ENCODE measurements at regions not wholly inside any gene's neighbourhood (a gene's known extent, or its start where the extent isn't known, plus 50 kb on each side); places are given as distances from the start of the nearest gene placed in this dataset.

- Mint-ChIP-seq H3K36me3 (ENCODE audit: unreplicated experiment) (no peaks in the 10 kb centered on the region), H3K9me3 (ENCODE audit: unreplicated experiment) (no peaks in the 10 kb centered on the region), H3K4me1 (ENCODE audit: low read depth, unreplicated experiment) (peaks cover 26% of the 10 kb centered on the region), H3K27ac (ENCODE audit: unreplicated experiment) (no peak overlapping the region), H3K4me3 (ENCODE audit: unreplicated experiment) (no peak overlapping the region), H3K27me3 (ENCODE audit: unreplicated experiment) (peaks cover 6% of the 10 kb centered on the region)
- TF ChIP-seq, protein P1, sequence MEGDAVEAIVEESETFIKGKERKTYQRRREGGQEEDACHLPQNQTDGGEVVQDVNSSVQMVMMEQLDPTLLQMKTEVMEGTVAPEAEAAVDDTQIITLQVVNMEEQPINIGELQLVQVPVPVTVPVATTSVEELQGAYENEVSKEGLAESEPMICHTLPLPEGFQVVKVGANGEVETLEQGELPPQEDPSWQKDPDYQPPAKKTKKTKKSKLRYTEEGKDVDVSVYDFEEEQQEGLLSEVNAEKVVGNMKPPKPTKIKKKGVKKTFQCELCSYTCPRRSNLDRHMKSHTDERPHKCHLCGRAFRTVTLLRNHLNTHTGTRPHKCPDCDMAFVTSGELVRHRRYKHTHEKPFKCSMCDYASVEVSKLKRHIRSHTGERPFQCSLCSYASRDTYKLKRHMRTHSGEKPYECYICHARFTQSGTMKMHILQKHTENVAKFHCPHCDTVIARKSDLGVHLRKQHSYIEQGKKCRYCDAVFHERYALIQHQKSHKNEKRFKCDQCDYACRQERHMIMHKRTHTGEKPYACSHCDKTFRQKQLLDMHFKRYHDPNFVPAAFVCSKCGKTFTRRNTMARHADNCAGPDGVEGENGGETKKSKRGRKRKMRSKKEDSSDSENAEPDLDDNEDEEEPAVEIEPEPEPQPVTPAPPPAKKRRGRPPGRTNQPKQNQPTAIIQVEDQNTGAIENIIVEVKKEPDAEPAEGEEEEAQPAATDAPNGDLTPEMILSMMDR (IDR thresholded peaks at IDR 0.05; ENCODE audit: partially characterized antibody, unreplicated experiment), result no peak
- no peak for DNase-seq
These were observed 371.7 kb downstream of the TNS1 start for GRCh38 chr2:217631115-217631514.

DNA sequence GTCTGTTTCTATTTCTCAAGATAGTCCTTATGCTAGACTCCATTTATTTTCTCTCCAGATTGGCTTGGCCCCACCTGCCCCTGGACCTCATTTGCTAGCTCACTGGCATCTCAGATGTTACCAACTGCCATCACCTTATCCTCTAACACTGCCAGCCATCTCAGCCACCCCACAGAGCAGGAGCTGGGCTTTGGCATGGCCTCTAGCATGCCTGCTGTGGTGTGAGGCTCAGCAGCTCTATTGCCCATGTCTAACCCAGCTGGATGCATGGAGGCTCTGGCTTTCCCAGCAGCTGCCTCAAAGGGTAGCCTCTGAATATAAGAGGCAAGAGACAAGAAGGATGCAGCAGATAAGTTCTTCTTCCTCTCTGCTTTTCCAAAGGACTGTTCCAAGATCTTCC lies 373.4 kb downstream of the TNS1 start:
- no peak overlapping the region for H3K27ac Mint-ChIP-seq (ENCODE audit: unreplicated experiment)
- peaks cover 3% of the 10 kb centered on the region for H3K27me3 Mint-ChIP-seq (ENCODE audit: unreplicated experiment)
- H3K9me3 Mint-ChIP-seq (ENCODE audit: unreplicated experiment), result no peaks in the 10 kb centered on the region
- peaks cover 23% of the 10 kb centered on the region for H3K4me1 Mint-ChIP-seq (ENCODE audit: low read depth, unreplicated experiment)
- H3K4me3 Mint-ChIP-seq (ENCODE audit: unreplicated experiment), result no peak overlapping the region
- TF ChIP-seq, protein P1 (IDR thresholded peaks at IDR 0.05; ENCODE audit: partially characterized antibody, unreplicated experiment), result no peak
- no peak for DNase-seq
- no peaks in the 10 kb centered on the region for H3K36me3 Mint-ChIP-seq (ENCODE audit: unreplicated experiment)

DNA sequence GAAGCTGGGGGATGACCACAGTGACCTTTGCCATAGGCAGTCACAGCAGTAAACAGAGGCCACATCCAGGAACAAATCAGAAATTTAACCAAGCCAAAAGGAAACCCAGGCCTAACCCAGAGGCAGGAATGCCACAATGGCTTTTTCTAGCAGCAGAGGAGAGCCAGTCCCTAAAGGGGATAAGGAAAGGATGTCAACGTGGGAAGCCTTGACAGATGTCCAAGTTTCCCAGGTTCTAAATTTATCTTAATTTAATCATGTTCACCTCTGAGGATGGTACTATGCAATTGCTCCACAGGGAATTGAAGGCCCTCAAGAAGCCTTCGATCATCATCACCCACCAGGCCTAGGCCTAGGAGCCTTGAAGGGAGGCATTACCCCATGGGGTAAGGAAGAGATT lies 374.7 kb downstream of the TNS1 start:
- DNase-seq, result no peak
- Mint-ChIP-seq H3K36me3 (ENCODE audit: unreplicated experiment) (no peaks in the 10 kb centered on the region), H3K27me3 (ENCODE audit: unreplicated experiment) (peaks cover 3% of the 10 kb centered on the region), H3K4me3 (ENCODE audit: unreplicated experiment) (no peak overlapping the region), H3K27ac (ENCODE audit: unreplicated experiment) (no peak overlapping the region), H3K9me3 (ENCODE audit: unreplicated experiment) (no peaks in the 10 kb centered on the region), H3K4me1 (ENCODE audit: low read depth, unreplicated experiment) (peaks cover 23% of the 10 kb centered on the region)
- TF ChIP-seq, protein P1 (IDR thresholded peaks at IDR 0.05; ENCODE audit: partially characterized antibody, unreplicated experiment), result no peak

GRCh38 chr2:217626926-217627325 lies 375.9 kb downstream of the TNS1 start:
- Mint-ChIP-seq H3K9me3 (ENCODE audit: unreplicated experiment) (no peaks in the 10 kb centered on the region), H3K27ac (ENCODE audit: unreplicated experiment) (no peak overlapping the region), H3K4me3 (ENCODE audit: unreplicated experiment) (no peak overlapping the region), H3K36me3 (ENCODE audit: unreplicated experiment) (no peaks in the 10 kb centered on the region), H3K4me1 (ENCODE audit: low read depth, unreplicated experiment) (peaks cover 20% of the 10 kb centered on the region), H3K27me3 (ENCODE audit: unreplicated experiment) (peaks cover 3% of the 10 kb centered on the region)
- DNase-seq, result no peak
- TF ChIP-seq, protein P1 (IDR thresholded peaks at IDR 0.05; ENCODE audit: partially characterized antibody, unreplicated experiment), result no peak

GRCh38 chr2:217625557-217626169 lies 377.1 kb downstream of the TNS1 start:
- DNase-seq, result no peak
- H3K27ac Mint-ChIP-seq (ENCODE audit: unreplicated experiment), result no peak overlapping the region
- no peaks in the 10 kb centered on the region for H3K36me3 Mint-ChIP-seq (ENCODE audit: unreplicated experiment)
- peaks cover 2% of the 10 kb centered on the region for H3K27me3 Mint-ChIP-seq (ENCODE audit: unreplicated experiment)
- no peaks in the 10 kb centered on the region for H3K9me3 Mint-ChIP-seq (ENCODE audit: unreplicated experiment)
- H3K4me3 Mint-ChIP-seq (ENCODE audit: unreplicated experiment), result no peak overlapping the region
- peaks cover 8% of the 10 kb centered on the region for H3K4me1 Mint-ChIP-seq (ENCODE audit: low read depth, unreplicated experiment)
- TF ChIP-seq, protein P1 (IDR thresholded peaks at IDR 0.05; ENCODE audit: partially characterized antibody, unreplicated experiment), result no peak

Data from glutamatergic neuron (in vitro differentiated cells).